SH-SY5Y (cell line): ENCODE measurements at regions not wholly inside any gene's neighbourhood (a gene's known extent, or its start where the extent isn't known, plus 50 kb on each side); places are given as distances from the start of the nearest gene placed in this dataset.

Experiments used
- GATA2 ChIP-seq: IDR thresholded peaks from 2 replicates; pipeline ENCODE4 v1.6.1; 2011; ENCODE audit warnings: mild to moderate bottlenecking, low read depth, low read length
- GATA3 ChIP-seq: IDR thresholded peaks from 2 replicates; pipeline ENCODE4 v1.6.1; 2011; ENCODE audit warnings: low read depth, mild to moderate bottlenecking, low read length, moderate library complexity

GRCh38 chr12:124175704-124176103, 119.2 kb upstream of the RFLNA start:
- TF ChIP-seq GATA2 = no peak
- no peak for TF ChIP-seq GATA3
